ENCODE measurements at regions not wholly inside any gene's neighbourhood (a gene's known extent, or its start where the extent isn't known, plus 50 kb on each side); places are given as distances from the start of the nearest gene placed in this dataset.

GRCh38 chr4:107151173-107151572 is 115.1 kb upstream of the DKK2 start:
- DNase-seq, result no peak

- no peak for DNase-seq
Observed at GRCh38 chr4:107148904-107149303, 112.8 kb upstream of the DKK2 start.

DNA sequence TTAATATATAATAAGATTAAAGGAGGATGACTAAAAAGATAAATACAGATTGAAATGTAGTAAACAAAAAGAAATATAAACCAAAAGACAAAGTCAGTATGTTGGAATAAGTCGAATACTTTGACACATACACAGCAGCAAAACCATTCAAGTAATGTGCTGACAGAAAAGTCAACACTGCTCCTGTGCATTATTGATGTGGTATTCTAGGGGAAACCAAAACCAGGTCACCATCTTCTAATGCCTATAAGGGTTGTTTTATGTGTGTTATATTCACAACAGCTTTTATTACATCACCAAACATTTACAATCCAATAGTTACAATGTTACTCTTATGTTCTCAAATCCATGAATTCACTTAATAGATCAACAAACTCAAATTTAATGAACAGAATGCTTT is 111.8 kb upstream of the DKK2 start:
- DNase-seq, result no peak

GRCh38 chr4:107138433-107138832 is 102.3 kb upstream of the DKK2 start:
- DNase-seq, result no peak

- no peak for DNase-seq
Observed at GRCh38 chr4:107133965-107134653, 98.0 kb upstream of the DKK2 start.

DNA sequence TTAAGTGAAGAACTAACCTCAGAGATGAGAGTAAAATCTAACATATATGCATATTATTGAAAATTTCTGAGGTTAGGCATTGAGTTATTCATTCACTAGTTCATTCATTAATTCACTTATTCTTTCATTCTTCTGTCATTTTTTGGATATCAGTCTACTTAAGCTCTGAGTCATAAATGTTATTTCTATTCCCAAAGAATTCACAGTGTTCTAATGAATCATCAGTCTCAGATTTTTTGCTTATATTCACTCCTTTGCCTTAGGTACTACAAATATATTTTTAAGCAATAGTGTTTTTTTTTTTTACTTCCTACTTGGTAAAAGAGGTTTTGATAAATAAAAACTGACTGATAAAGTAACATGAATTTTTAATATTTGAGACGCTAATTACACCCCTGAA is 95.2 kb upstream of the DKK2 start:
- DNase-seq, result no peak

- DNase-seq, result no peak
Observed at GRCh38 chr4:107130157-107130556, 94.0 kb upstream of the DKK2 start.

- DNase-seq, result no peak
Observed at GRCh38 chr4:107129611-107130010, 93.5 kb upstream of the DKK2 start.

- DNase-seq, result no peak
Observed at GRCh38 chr4:107129076-107129475, 93.0 kb upstream of the DKK2 start.

DNA sequence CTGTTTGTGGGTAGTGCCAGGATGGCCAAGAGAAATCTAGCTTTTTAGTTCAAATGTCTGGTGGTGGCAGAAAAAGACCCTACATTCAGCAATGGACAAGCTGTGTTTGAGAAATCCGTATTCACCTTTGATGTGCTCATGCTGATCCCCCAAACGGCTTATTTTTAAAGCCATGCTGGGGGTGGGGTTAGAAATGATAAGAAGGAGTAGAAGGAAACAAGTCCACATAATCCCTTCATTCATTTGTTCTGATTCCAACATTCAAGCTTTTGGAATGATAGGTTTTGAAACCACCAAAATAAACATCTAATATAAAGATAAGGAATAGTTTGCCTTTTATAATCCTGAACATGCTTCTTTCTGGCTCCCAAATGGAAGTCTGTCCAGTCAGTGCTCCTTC is 92.0 kb upstream of the DKK2 start:
- no peak for DNase-seq

DNA sequence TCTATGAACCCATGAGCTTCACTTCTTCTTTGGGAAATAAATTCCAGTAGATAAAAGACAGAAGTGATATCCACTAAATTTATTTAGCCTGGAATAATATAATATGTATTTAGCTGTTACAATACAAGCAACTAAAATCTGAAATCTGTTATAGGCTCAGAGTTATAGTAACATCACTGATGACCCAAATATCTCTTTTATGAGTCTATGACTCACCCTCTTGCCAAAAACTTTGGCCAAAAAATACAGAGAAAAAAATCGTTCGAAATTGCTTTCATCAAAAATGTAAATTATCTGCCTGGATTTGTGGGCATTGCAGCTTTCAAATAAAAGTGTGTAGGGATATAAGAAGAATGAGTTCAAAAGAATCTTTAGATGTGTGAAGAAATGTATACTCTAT is 89.4 kb upstream of the DKK2 start:
- no peak for DNase-seq

GRCh38 chr4:107122736-107123135 is 86.6 kb upstream of the DKK2 start:
- no peak for DNase-seq

DNA sequence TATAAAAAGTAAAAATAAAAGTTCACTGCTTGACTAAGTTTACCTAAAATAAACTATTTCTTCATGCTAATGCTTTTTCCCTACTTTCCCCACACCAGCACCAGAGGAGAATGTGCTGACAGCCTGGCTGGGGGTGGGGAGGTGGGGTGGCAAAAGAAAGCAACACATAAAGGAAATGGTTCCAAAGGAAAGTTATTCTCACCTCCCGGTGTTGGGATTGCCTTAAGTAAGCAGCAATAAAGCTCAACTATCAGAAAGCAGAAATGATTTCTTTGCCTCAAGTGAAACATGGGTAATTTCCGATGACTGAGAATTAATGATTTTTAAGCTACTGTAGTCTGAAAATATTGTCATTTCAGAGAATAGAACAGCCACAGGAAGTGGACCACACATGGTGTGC is 84.5 kb upstream of the DKK2 start:
- DNase-seq, result no peak

GRCh38 chr4:107117726-107118125 is 81.6 kb upstream of the DKK2 start:
- no peak for DNase-seq

DNA sequence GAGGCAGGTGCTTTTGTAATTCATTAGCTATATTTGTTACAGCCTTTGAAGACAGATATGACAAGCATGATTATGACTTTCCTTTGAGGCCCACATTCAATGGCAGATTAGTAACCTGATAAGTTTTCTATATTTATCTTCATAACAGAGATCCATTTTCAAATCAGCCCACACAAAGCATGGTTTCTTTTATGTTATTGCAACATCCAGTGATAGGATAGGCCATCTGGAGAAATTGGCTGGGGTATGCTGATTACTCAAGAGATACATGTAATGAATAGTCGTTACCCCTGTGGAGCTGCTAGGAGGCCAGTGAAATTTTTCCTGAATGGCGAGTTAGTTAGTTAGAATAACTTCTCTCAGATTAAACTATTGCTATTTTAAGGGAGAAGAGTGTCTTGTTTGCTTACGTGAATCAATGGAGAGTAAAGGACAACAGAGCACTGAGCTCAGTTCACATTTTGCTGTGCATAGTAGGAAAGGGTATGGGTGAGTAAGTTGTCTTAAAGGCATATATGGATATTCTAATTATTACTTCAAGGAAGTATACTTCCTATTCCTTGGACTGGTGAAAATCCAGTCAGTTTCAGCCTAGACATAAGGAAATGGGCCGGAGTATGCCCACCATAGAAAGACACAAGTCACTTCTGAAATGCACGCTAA is 79.2 kb upstream of the DKK2 start:
- no peak for DNase-seq

GRCh38 chr4:107114059-107114458 is 77.9 kb upstream of the DKK2 start:
- DNase-seq, result no peak

GRCh38 chr4:107098401-107098800 is 62.3 kb upstream of the DKK2 start:
- DNase-seq, result no peak

DNA sequence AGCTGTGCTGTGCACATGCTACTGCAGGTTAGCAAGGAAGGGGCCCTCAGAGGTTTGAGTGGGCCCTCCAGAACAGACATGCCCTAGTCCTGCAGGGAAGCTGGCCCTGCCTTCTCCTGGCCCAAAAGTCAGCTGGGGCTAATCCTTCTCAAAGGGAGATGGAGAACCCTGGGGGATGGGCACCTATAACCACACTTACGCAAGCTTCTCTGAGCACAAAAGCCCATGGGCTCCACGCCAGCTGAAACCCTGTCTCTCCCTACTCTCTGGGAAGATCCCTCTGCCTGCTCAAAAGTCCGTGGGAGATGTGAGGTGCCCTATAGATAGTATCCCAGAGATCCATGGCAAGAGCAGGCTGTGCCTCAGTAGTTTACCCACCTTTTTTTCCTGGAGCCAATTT is 58.9 kb upstream of the DKK2 start:
- DNase-seq, result no peak

GRCh38 chr4:107094332-107094731 is 58.2 kb upstream of the DKK2 start:
- DNase-seq, result no peak

Data from midbrain (tissue), 1 donor.